ENCODE measurements at regions not wholly inside any gene's neighbourhood (a gene's known extent, or its start where the extent isn't known, plus 50 kb on each side); places are given as distances from the start of the nearest gene placed in this dataset.

DNA sequence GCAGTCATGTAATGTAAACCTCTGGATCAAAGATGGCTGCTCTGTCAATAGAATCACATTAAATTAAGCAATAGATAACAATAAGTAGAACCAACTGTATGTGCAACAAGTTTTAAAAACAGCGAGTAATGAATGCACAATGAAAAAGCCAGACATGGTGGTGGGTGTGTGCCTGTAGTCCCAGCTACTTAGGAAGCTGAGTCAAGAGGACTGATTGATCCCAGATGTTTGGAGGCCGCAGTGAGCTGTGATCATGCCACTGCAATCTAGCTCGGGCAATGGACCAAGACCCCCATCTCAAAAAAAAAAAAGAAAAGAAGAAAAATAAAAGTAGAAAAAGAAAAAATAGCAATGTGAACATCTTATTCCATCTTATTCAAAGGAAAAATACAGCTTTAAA, 558.7 kb upstream of the MMS22L start:
- Histone ChIP-seq H2AFZ (ENCODE audit: low read length) (no peak overlapping the region), H2BK12ac (ENCODE audit: low read depth, low read length) (no peak overlapping the region), H3K9ac (replicated peaks in 1 of 4; ENCODE audit: extremely low read depth in 1 of 4, low read depth in 3 of 4, low read length in 3 of 4) (no peak overlapping the region), H3K4me2 (ENCODE audit: insufficient read depth in 1 of 2, low read depth in 2 of 2, low read length in 2 of 2) (no peak overlapping the region), H4K20me1 (replicated peaks in 1 of 2; ENCODE audit: control insufficient read depth in 1 of 2, insufficient read depth in 2 of 2, low read length in 2 of 2) (no peaks in the 10 kb centered on the region), H3K4me1 (replicated peaks in 1 of 4; ENCODE audit: control insufficient read depth in 3 of 4, insufficient read depth in 4 of 4, low read length in 3 of 4) (no peaks in the 10 kb centered on the region), H2AK5ac (ENCODE audit: low read depth, low read length) (no peak overlapping the region), H3K56ac (replicated peaks; ENCODE audit: insufficient read length, low read depth, low read length) (no peak overlapping the region), H4K8ac (ENCODE audit: extremely low read depth, insufficient read depth, low read length) (no peak overlapping the region), H3K18ac (ENCODE audit: extremely low read depth, low read length) (no peak overlapping the region), H2BK120ac (replicated peaks; ENCODE audit: low read depth, low read length) (no peak overlapping the region), H3K4ac (replicated peaks; ENCODE audit: insufficient read length, low read depth, low read length) (no peak overlapping the region), H3K9me3 (ENCODE audit: insufficient read depth in 2 of 2, low read depth in 1 of 2, low read length in 1 of 2) (no peaks in the 10 kb centered on the region), H3K79me2 (ENCODE audit: control insufficient read depth in 1 of 2, insufficient read depth in 2 of 2, low read length in 2 of 2) (no peaks in the 10 kb centered on the region), H2BK15ac (ENCODE audit: low read length) (no peak overlapping the region), H3K36me3 (ENCODE audit: control insufficient read depth in 2 of 4, insufficient read depth in 4 of 4, low read length in 3 of 4) (no peaks in the 10 kb centered on the region), H3K14ac (ENCODE audit: insufficient read length) (no peak overlapping the region), H2BK20ac (ENCODE audit: low read length) (no peak overlapping the region), H3K27me3 (replicated peaks in 1 of 4; ENCODE audit: control insufficient read depth in 3 of 4, extremely low read depth in 1 of 4, insufficient read depth in 3 of 4, low read length in 3 of 4) (no peaks in the 10 kb centered on the region), H3K79me1 (ENCODE audit: low read depth, low read length) (no peaks in the 10 kb centered on the region), H4K5ac (ENCODE audit: insufficient read length, low read depth, low read length) (no peak overlapping the region), H3K23me2 (ENCODE audit: low read depth, low read length) (no peaks in the 10 kb centered on the region), H3K4me3 (ENCODE audit: extremely low read depth in 1 of 4, insufficient read depth in 2 of 4, low read depth in 3 of 4, low read length in 4 of 4) (no peak overlapping the region), H4K91ac (replicated peaks; ENCODE audit: insufficient read length, low read length) (no peak overlapping the region), H3K23ac (ENCODE audit: insufficient read length) (no peak overlapping the region), H3K27ac (ENCODE audit: low read depth, low read length) (no peak overlapping the region), H2BK5ac (ENCODE audit: low read depth, low read length) (no peak overlapping the region)
- CTCF ChIA-PET (ENCODE audit: partially characterized antibody), result no interaction called here
- FAIRE-seq, result no peak
- TF ChIP-seq CHD2 (IDR thresholded peaks at IDR 0.05; ENCODE audit: low read length) (no peak), RFX5 (IDR thresholded peaks at IDR 0.05; ENCODE audit: borderline replicate concordance, low read depth, low read length) (no peak), CREB1 (IDR thresholded peaks at IDR 0.05) (no peak), CTCF (IDR thresholded peaks at IDR 0.05; ENCODE audit: control extremely low read depth in 1 of 3, insufficient read depth in 1 of 3, low read depth in 1 of 3, low read length in 3 of 3) (no peak), HDAC6 (IDR thresholded peaks at IDR 0.05; ENCODE audit: low read depth, low read length) (no peak), NANOG (IDR thresholded peaks at IDR 0.05; ENCODE audit: insufficient read depth, low read depth, low read length, poor library complexity, severe bottlenecking) (no peak)
- POLR2A ChIA-PET (ENCODE audit: partially characterized antibody), result no interaction called here
- 88% methylated on average over 3 of the region's 3 CpGs; no CpG with 5 or more reads in 1 of the 2 experiments for WGBS, 2 experiments (ENCODE audit: extremely low coverage in 1 of 2, insufficient coverage in 1 of 2, insufficient read length in 1 of 2, insufficient replicate concordance in 2 of 2, low coverage in 1 of 2, low lambda C conversion rate in 2 of 2, missing lambda C conversion rate in 1 of 2)
- DNase-seq (ENCODE audit: low read depth in 1 of 2, low spot score in 2 of 2), result no peak
